Breast epithelium (tissue), 4 donors: ENCODE measurements at regions not wholly inside any gene's neighbourhood (a gene's known extent, or its start where the extent isn't known, plus 50 kb on each side); places are given as distances from the start of the nearest gene placed in this dataset.
"Not testable (repeated sequence)": the region's sequence is repeated elsewhere in the genome, so short reads cannot be mapped to it uniquely, and the experiment has no call there.

Experiments used
- DNase-seq, 2 donors: peaks; one replicate each; pipeline ENCODE4 v3.0.0-alpha.2; 2019; ENCODE audit warnings: low spot score in 2 of 2
- H3K27ac ChIP-seq, 2 donors: fragments of 200-600 bp; sonication (generic) in 1 of 2; one replicate each; pipeline ENCODE4 v1.5.1; 2016 to 2019; ENCODE audit warnings: mild to moderate bottlenecking in 1 of 2
- H3K27me3 ChIP-seq, 2 donors: fragments of 200-600 bp; sonication (generic) in 1 of 2; one replicate each; pipeline versions ENCODE4 v1.5.1 to v1.6.0; 2017 to 2019; ENCODE audit warnings: control low read depth in 1 of 2, mild to moderate bottlenecking in 1 of 2
- H3K36me3 ChIP-seq: fragments of 200-600 bp; one replicate; pipeline ENCODE4 v1.5.1; 2019
- H3K4me1 ChIP-seq, 2 donors: fragments of 200-600 bp; sonication (generic); one replicate each; pipeline ENCODE4 v1.5.1; 2016 to 2019; ENCODE audit warnings: control low read depth in 1 of 2
- H3K4me3 ChIP-seq, 3 donors: fragments of 200-600 bp; sonication (generic); 1 replicate in 2 of 3; 2 replicates in 1 of 3; pipeline ENCODE4 v1.5.1; 2016 to 2019; ENCODE audit warnings: mild to moderate bottlenecking in 3 of 3, moderate library complexity in 2 of 3
- H3K9me3 ChIP-seq, 2 donors: fragments of 200-600 bp; sonication (generic) in 1 of 2; one replicate each; pipeline ENCODE4 v1.5.1; 2016 to 2019; ENCODE audit warnings: control low read depth in 1 of 2
- POLR2A ChIP-seq: fragments of 450-650 bp; IDR thresholded peaks from one replicate; pipeline ENCODE4 v1.6.1; 2016; ENCODE audit warnings: antibody characterized with exemption, mild to moderate bottlenecking, moderate library complexity
- POLR2AphosphoS5 ChIP-seq, 3 donors: sonication (generic); formaldehyde crosslinking; IDR thresholded peaks; one replicate each; pipeline ENCODE4 v1.6.1; 2017; ENCODE audit warnings: antibody characterized with exemption in 3 of 3
- intact Hi-C: fragments of 100-400 bp; cut with DNase I; formaldehyde crosslinking; loops from one replicate; pipeline ENCODE4 v1.15.1; 2023; ENCODE audit warnings: low total_unique reads
- TF ChIP-seq, protein P1 (sequence below), 3 donors: fragments of 450-650 bp; IDR thresholded peaks; one replicate each; pipeline ENCODE4 v1.5.1; 2016 to 2017; ENCODE audit warnings: antibody characterized with exemption in 3 of 3, mild to moderate bottlenecking in 3 of 3, moderate library complexity in 3 of 3

DNA sequence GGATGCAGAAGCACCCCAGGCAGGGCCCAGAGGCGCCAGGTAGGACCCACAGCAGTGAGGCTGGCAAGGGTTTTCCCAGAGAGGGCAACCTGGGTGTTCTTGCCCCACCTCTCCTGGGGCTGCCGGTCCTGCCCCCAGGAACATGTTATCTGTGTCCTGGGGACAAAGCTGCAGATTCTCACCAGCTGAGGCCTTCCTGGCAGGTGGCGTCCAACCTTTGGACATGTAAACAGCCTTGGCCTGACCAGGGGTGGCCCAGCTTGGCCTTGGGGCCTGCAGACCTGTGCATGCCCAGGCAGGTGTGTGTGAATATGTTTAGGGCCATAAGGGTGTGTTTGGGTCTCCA is 101.8 kb upstream of the LARP1 start:
- H3K4me3 ChIP-seq = no peak overlapping the region
- no peak for TF ChIP-seq POLR2A
- TF ChIP-seq, protein P1, sequence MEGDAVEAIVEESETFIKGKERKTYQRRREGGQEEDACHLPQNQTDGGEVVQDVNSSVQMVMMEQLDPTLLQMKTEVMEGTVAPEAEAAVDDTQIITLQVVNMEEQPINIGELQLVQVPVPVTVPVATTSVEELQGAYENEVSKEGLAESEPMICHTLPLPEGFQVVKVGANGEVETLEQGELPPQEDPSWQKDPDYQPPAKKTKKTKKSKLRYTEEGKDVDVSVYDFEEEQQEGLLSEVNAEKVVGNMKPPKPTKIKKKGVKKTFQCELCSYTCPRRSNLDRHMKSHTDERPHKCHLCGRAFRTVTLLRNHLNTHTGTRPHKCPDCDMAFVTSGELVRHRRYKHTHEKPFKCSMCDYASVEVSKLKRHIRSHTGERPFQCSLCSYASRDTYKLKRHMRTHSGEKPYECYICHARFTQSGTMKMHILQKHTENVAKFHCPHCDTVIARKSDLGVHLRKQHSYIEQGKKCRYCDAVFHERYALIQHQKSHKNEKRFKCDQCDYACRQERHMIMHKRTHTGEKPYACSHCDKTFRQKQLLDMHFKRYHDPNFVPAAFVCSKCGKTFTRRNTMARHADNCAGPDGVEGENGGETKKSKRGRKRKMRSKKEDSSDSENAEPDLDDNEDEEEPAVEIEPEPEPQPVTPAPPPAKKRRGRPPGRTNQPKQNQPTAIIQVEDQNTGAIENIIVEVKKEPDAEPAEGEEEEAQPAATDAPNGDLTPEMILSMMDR (IDR thresholded peaks at IDR 0.05) = no peak
- no peak for TF ChIP-seq POLR2AphosphoS5 (IDR thresholded peaks at IDR 0.05)
- no peak for DNase-seq
- no peaks in the 10 kb centered on the region for H3K27me3 ChIP-seq
- H3K9me3 ChIP-seq = no peaks in the 10 kb centered on the region
- peaks cover 0 to 5% of the 10 kb centered on the region in 2 donors for H3K4me1 ChIP-seq
- H3K36me3 ChIP-seq = no peaks in the 10 kb centered on the region
- no peak overlapping the region for H3K27ac ChIP-seq
- intact Hi-C loops = loop anchor here (10.0 kb wide), 1 partner anchor 151 kb away; no protein-coding TSS in a partner anchor

DNA sequence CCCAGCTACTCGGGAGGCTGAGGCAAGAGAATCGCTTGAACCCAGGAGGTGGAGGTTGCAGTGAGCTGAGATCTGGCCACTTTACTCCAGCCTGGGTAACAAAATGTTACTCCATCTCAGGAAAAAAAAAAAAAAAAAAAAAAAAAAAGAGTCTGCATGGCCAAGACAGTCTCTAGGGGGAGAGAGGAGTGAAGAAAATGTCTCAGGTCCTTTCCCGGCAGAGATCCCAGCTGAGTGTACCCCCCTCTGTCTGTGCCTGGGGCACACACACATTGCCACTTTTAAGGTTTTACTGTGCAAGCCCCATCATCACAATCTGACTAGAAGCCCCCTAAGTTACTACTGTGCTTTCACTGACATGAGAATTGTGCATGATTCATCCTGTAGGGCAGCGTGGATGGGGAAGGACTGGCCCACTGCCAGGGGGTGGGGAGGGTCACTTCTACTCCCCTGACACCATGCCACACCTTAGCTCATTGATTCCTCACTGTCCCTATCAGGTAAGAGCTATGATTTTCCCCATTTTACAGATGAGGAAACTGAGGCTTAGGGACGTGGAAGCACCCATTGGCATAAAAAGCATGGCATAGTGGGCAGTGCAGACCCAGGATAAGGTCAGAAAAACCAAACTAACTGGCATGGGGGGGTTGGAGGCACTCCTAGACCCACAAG is 102.3 kb upstream of the LARP1 start:
- H3K4me1 ChIP-seq = peaks cover 0 to 5% of the 10 kb centered on the region in 2 donors
- no peaks in the 10 kb centered on the region for H3K36me3 ChIP-seq
- H3K9me3 ChIP-seq = no peaks in the 10 kb centered on the region
- no peak for DNase-seq
- TF ChIP-seq, protein P1 (IDR thresholded peaks at IDR 0.05) = no peak
- TF ChIP-seq POLR2AphosphoS5 (IDR thresholded peaks at IDR 0.05) = no peak
- no peak for TF ChIP-seq POLR2A
- no peak overlapping the region for H3K27ac ChIP-seq
- no peak overlapping the region for H3K4me3 ChIP-seq
- no peaks in the 10 kb centered on the region for H3K27me3 ChIP-seq
- intact Hi-C loops = loop anchor here (10.0 kb wide), 1 partner anchor 152 kb away; no protein-coding TSS in a partner anchor

DNA sequence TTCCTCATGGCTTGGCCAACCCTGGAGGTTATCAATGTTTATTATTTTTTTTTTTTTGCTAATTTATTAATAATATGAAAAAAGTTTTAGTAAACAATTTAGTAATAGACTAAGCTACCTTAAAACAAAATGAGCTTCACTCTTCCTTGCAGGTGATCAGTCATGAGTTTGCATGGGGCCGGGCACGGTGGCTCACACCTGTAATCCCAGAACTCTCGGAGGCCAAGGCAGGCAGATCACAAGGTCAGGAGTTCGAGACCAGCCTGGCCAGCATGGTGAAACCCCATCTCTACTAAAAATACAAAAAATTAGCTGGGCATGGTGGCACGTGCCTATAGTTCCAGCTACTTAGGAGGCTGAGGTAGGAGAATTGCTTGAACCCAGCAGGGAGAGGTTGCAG is 103.4 kb upstream of the LARP1 start:
- not testable (repeated sequence) for H3K27me3 ChIP-seq, DNase-seq, H3K4me1 ChIP-seq, H3K9me3 ChIP-seq, H3K27ac ChIP-seq, H3K36me3 ChIP-seq, H3K4me3 ChIP-seq
- intact Hi-C loops = loop anchor here (10.0 kb wide), 1 partner anchor 153 kb away; no protein-coding TSS in a partner anchor

DNA sequence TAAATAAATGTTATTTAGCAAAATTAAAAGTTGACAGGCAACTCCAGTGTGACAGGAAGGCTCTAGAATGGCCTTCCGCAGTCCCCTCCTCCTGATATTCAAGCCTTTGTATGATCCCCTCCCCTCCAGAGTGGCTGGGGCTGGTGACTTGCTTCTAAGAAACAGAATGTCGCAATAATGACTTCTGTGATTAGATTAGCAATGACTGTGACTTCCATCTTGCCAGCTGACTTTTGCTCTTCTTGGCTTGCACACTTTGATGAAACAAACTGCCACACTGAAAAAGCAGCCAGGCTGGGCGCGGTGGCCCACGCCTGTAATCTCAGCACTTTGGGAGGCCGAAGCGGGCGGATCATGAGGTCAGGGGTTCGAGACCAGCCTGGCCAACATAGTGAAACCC is 106.5 kb upstream of the LARP1 start:
- Histone ChIP-seq H3K4me1 (no peaks in the 10 kb centered on the region), H3K36me3 (no peaks in the 10 kb centered on the region), H3K9me3 (no peaks in the 10 kb centered on the region), H3K27me3 (no peaks in the 10 kb centered on the region), H3K4me3 (no peak overlapping the region), H3K27ac (no peak overlapping the region)
- intact Hi-C loops = no loop called here
- no peak for DNase-seq
- TF ChIP-seq, protein P1 (IDR thresholded peaks at IDR 0.05) = no peak
- TF ChIP-seq POLR2A = no peak
- TF ChIP-seq POLR2AphosphoS5 (IDR thresholded peaks at IDR 0.05) = no peak

DNA sequence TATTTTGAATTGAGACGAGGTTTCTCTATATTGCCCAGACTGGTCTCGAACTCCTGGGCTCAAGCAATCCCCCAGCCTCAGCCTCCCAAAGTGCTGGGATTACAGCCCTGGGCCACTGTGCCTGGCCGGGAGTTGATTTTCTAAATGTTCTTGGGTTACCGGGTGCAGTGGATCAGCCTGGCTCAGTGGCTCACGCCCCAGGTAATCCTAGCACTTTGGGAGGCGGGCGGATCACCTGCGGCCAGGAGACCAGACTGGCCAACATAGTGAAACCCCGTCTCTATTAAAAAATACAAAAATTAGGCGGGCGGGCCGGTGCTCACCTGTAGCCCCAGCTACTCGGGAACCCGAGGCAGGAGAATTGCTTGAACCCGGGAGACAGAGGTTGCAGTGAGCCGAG is 106.9 kb upstream of the LARP1 start:
- H3K27ac ChIP-seq = no peak overlapping the region

More for the DNA sequence above, 106.9 kb upstream of the LARP1 start:
- no peaks in the 10 kb centered on the region for H3K36me3 ChIP-seq
- H3K27me3 ChIP-seq = no peaks in the 10 kb centered on the region
- H3K9me3 ChIP-seq = no peaks in the 10 kb centered on the region
- no peak for DNase-seq
- H3K4me1 ChIP-seq = no peaks in the 10 kb centered on the region
- TF ChIP-seq POLR2A (no peak), POLR2AphosphoS5 (IDR thresholded peaks at IDR 0.05) (no peak)
- TF ChIP-seq, protein P1 (IDR thresholded peaks at IDR 0.05) = no peak
- no peak overlapping the region for H3K4me3 ChIP-seq
- intact Hi-C loops = no loop called here
